Sigmoid colon (tissue), 6 donors: ENCODE measurements at regions not wholly inside any gene's neighbourhood (a gene's known extent, or its start where the extent isn't known, plus 50 kb on each side); places are given as distances from the start of the nearest gene placed in this dataset.

ENCODE experiments used
- DNase-seq: peaks from one replicate; pipeline ENCODE4 v3.0.0-alpha.2; 2019
- H3K27ac ChIP-seq, 4 donors: fragments of 200-600 bp; sonication (generic); one replicate each; pipeline ENCODE4 v1.5.1; 2016 to 2019; ENCODE audit warnings: mild to moderate bottlenecking in 1 of 4
- H3K27me3 ChIP-seq, 3 donors: fragments of 200-600 bp; sonication (generic); one replicate each; pipeline ENCODE4 v1.5.1; 2019; ENCODE audit warnings: mild to moderate bottlenecking in 1 of 3
- H3K36me3 ChIP-seq, 4 donors: fragments of 200-600 bp; sonication (generic); one replicate each; pipeline ENCODE4 v1.5.1; 2016 to 2019
- H3K4me1 ChIP-seq, 4 donors: fragments of 200-600 bp; sonication (generic); one replicate each; pipeline ENCODE4 v1.5.1; 2017 to 2019
- H3K4me3 ChIP-seq, 4 donors: fragments of 200-600 bp; sonication (generic); one replicate each; pipeline ENCODE4 v1.5.1; 2017 to 2019; ENCODE audit warnings: mild to moderate bottlenecking in 2 of 4, moderate library complexity in 1 of 4
- H3K9me3 ChIP-seq, 4 donors: fragments of 200-600 bp in 3 of 4; sonication (generic) in 3 of 4; one replicate each; pipeline versions ENCODE4 v1.5.1 to v1.6.1; 2013 to 2019
- EP300 ChIP-seq, 4 donors: sonication (generic); formaldehyde crosslinking; IDR thresholded peaks; one replicate each; pipeline ENCODE4 v1.6.1; 2017; ENCODE audit warnings: antibody characterized with exemption in 4 of 4
- POLR2A ChIP-seq, 2 donors: fragments of 450-650 bp; IDR thresholded peaks; one replicate each; pipeline ENCODE4 v1.6.1; 2016; ENCODE audit warnings: antibody characterized with exemption in 2 of 2, mild to moderate bottlenecking in 2 of 2, moderate library complexity in 2 of 2
- POLR2AphosphoS5 ChIP-seq, 4 donors: sonication (generic); formaldehyde crosslinking; IDR thresholded peaks; one replicate each; pipeline ENCODE4 v1.6.1; 2017; ENCODE audit warnings: antibody characterized with exemption in 4 of 4
- WGBS, 2 donors: extraction: QIAGEN DNeasy Blood & Tissue Kit; methylation state at CpG; one replicate each; pipeline ENCODE4 v1.1.7; 2013; 5-methylcytosine and 5-hydroxymethylcytosine counted together
- intact Hi-C: fragments of 100-400 bp; cut with DNase I; formaldehyde crosslinking; loops from one replicate; pipeline ENCODE4 v1.15.1; 2023
- TF ChIP-seq, protein P1 (sequence below), 4 experiments: fragments of 450-650 bp in 3 of 4; fragments of 200-600 bp in 1 of 4; IDR thresholded peaks; one replicate each; pipeline ENCODE4 v1.5.1; 2016 to 2019; ENCODE audit warnings: antibody characterized with exemption in 4 of 4, mild to moderate bottlenecking in 3 of 4, moderate library complexity in 2 of 4
- donor health status: healthy with polysubstance abuse.
- donor health status: healthy.

GRCh38 chr11:101187748-101188147 lies 58.1 kb upstream of the PGR start:
- 77 to 81% methylated on average over 1 of the region's 1 CpG for WGBS, 2 donors
- Histone ChIP-seq H3K4me1 (peaks cover 0 to 23% (median 21%) of the 10 kb centered on the region in 4 donors), H3K4me3 (no peak overlapping the region), H3K27me3 (no peaks in the 10 kb centered on the region), H3K9me3 (no peaks in the 10 kb centered on the region), H3K27ac (peak overlapping the region in 3 of 4 donors; percentile 16 to 66 (median 56)), H3K36me3 (no peaks in the 10 kb centered on the region)
- TF ChIP-seq POLR2A (IDR thresholded peaks at IDR 0.05) (no peak), POLR2AphosphoS5 (IDR thresholded peaks at IDR 0.05) (no peak), EP300 (IDR thresholded peaks at IDR 0.05) (no peak)
- TF ChIP-seq, protein P1, sequence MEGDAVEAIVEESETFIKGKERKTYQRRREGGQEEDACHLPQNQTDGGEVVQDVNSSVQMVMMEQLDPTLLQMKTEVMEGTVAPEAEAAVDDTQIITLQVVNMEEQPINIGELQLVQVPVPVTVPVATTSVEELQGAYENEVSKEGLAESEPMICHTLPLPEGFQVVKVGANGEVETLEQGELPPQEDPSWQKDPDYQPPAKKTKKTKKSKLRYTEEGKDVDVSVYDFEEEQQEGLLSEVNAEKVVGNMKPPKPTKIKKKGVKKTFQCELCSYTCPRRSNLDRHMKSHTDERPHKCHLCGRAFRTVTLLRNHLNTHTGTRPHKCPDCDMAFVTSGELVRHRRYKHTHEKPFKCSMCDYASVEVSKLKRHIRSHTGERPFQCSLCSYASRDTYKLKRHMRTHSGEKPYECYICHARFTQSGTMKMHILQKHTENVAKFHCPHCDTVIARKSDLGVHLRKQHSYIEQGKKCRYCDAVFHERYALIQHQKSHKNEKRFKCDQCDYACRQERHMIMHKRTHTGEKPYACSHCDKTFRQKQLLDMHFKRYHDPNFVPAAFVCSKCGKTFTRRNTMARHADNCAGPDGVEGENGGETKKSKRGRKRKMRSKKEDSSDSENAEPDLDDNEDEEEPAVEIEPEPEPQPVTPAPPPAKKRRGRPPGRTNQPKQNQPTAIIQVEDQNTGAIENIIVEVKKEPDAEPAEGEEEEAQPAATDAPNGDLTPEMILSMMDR (IDR thresholded peaks at IDR 0.05), result no peak
- no peak for DNase-seq
- intact Hi-C loops, result loop anchor here (10.0 kb wide), 1 partner anchor 63 kb away; the partner anchor contains the start of gene PGR

GRCh38 chr11:101185985-101186384 lies 56.4 kb upstream of the PGR start:
- no peak for TF ChIP-seq POLR2A (IDR thresholded peaks at IDR 0.05)
- no peak for TF ChIP-seq POLR2AphosphoS5 (IDR thresholded peaks at IDR 0.05)
- TF ChIP-seq, protein P1 (IDR thresholded peaks at IDR 0.05), result no peak
- no peak for TF ChIP-seq EP300 (IDR thresholded peaks at IDR 0.05)
- H3K4me3 ChIP-seq, result no peak overlapping the region
- DNase-seq, result no peak
- H3K27ac ChIP-seq, result no peak overlapping the region
- H3K27me3 ChIP-seq, result no peaks in the 10 kb centered on the region
- H3K9me3 ChIP-seq, result no peaks in the 10 kb centered on the region
- intact Hi-C loops, result loop anchor here (10.0 kb wide), 1 partner anchor 61 kb away; the partner anchor contains the start of gene PGR
- peaks cover 0 to 23% (median 21%) of the 10 kb centered on the region in 4 donors for H3K4me1 ChIP-seq
- no peaks in the 10 kb centered on the region for H3K36me3 ChIP-seq
- WGBS, 2 donors, result 86 to 90% methylated on average over 2 of the region's 2 CpGs

GRCh38 chr11:101182467-101182866 lies 52.9 kb upstream of the PGR start:
- H3K4me3 ChIP-seq, result no peak overlapping the region
- H3K36me3 ChIP-seq, result no peaks in the 10 kb centered on the region
- H3K27ac ChIP-seq, result no peak overlapping the region
- TF ChIP-seq, protein P1 (IDR thresholded peaks at IDR 0.05), result no peak
- TF ChIP-seq POLR2AphosphoS5 (IDR thresholded peaks at IDR 0.05) (no peak), EP300 (IDR thresholded peaks at IDR 0.05) (no peak), POLR2A (IDR thresholded peaks at IDR 0.05) (no peak)
- H3K4me1 ChIP-seq, result peaks cover 0 to 6% (median 2%) of the 10 kb centered on the region in 4 donors
- no peaks in the 10 kb centered on the region for H3K27me3 ChIP-seq
- H3K9me3 ChIP-seq, result no peaks in the 10 kb centered on the region
- 57 to 68% methylated on average over 1 of the region's 1 CpG for WGBS, 2 donors
- no peak for DNase-seq
- intact Hi-C loops, result loop anchor here (10.0 kb wide), 1 partner anchor 58 kb away; the partner anchor contains the start of gene PGR

GRCh38 chr11:101180481-101180880 lies 50.9 kb upstream of the PGR start:
- peaks cover 0 to 3% (median 0%) of the 10 kb centered on the region in 4 donors for H3K4me1 ChIP-seq
- 84 to 93% methylated on average over 1 of the region's 1 CpG for WGBS, 2 donors
- H3K27ac ChIP-seq, result no peak overlapping the region
- no peaks in the 10 kb centered on the region for H3K9me3 ChIP-seq
- intact Hi-C loops, result loop anchor here (10.0 kb wide), 1 partner anchor 56 kb away; the partner anchor contains the start of gene PGR
- H3K27me3 ChIP-seq, result no peaks in the 10 kb centered on the region
- H3K36me3 ChIP-seq, result no peaks in the 10 kb centered on the region
- H3K4me3 ChIP-seq, result no peak overlapping the region
- DNase-seq, result no peak
- no peak for TF ChIP-seq EP300 (IDR thresholded peaks at IDR 0.05)
- TF ChIP-seq, protein P1 (IDR thresholded peaks at IDR 0.05), result no peak
- TF ChIP-seq POLR2AphosphoS5 (IDR thresholded peaks at IDR 0.05), result no peak
- no peak for TF ChIP-seq POLR2A (IDR thresholded peaks at IDR 0.05)
